ENCODE measurements at regions not wholly inside any gene's neighbourhood (a gene's known extent, or its start where the extent isn't known, plus 50 kb on each side); places are given as distances from the start of the nearest gene placed in this dataset.
"Not testable (repeated sequence)": the region's sequence is repeated elsewhere in the genome, so short reads cannot be mapped to it uniquely, and the experiment has no call there.

DNA sequence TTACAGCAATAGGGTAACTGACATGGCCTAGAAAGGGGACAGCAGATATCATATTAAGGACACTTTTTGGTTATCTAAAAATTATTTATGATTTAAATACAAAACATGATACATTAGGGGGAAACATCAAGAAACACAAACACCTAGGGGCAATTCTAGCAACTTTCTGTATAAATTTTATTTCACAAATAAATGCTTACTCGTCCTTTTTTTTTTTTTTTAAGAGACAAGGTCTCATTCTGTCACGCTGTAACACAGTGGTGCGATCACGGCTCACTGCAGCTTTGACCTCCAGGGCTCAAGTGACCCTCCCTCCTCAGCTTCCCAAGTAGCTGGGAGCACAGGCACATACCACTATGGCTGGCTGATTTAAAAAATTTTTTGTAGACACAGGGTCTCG lies 151.8 kb upstream of the BCOR start:
- CTCF ChIA-PET = no interaction called here
- POLR2A ChIA-PET = no interaction called here
- no peaks in the 10 kb centered on the region for H3K9me3 Mint-ChIP-seq
- H3K36me3 Mint-ChIP-seq (ENCODE audit: low read depth) = no peaks in the 10 kb centered on the region
- H3K27ac Mint-ChIP-seq = no peak overlapping the region
- DNase-seq = no peak
- no peak overlapping the region for H3K4me3 Mint-ChIP-seq
- peaks cover 8% of the 10 kb centered on the region for H3K4me1 Mint-ChIP-seq
- H3K27me3 Mint-ChIP-seq = peaks cover 3% of the 10 kb centered on the region

DNA sequence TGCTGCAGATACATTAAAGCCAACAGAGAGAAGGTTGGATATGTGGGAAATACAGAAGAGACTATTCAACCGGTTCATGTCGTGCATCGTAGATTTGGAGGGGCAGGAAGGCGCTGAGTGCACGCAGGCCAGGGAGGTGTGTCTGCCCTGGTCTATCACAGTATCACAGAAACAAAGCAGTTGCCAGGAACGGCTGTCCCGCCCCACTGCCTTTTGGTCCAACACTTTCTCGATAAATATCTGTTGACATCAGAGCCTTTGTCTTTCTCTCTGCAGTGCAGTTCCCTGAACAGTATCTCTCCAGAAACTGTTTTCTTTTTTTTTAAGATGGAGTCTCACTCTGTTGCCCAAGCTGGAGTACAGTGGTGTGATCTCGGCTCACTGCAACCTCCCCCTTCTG lies 151.1 kb upstream of the BCOR start:
- H3K27ac Mint-ChIP-seq = no peak overlapping the region
- no peak for DNase-seq
- peaks cover 8% of the 10 kb centered on the region for H3K4me1 Mint-ChIP-seq
- POLR2A ChIA-PET = no interaction called here
- H3K9me3 Mint-ChIP-seq = no peaks in the 10 kb centered on the region
- no peak overlapping the region for H3K4me3 Mint-ChIP-seq
- no peaks in the 10 kb centered on the region for H3K36me3 Mint-ChIP-seq (ENCODE audit: low read depth)
- peaks cover 4% of the 10 kb centered on the region for H3K27me3 Mint-ChIP-seq
- CTCF ChIA-PET = no interaction called here

DNA sequence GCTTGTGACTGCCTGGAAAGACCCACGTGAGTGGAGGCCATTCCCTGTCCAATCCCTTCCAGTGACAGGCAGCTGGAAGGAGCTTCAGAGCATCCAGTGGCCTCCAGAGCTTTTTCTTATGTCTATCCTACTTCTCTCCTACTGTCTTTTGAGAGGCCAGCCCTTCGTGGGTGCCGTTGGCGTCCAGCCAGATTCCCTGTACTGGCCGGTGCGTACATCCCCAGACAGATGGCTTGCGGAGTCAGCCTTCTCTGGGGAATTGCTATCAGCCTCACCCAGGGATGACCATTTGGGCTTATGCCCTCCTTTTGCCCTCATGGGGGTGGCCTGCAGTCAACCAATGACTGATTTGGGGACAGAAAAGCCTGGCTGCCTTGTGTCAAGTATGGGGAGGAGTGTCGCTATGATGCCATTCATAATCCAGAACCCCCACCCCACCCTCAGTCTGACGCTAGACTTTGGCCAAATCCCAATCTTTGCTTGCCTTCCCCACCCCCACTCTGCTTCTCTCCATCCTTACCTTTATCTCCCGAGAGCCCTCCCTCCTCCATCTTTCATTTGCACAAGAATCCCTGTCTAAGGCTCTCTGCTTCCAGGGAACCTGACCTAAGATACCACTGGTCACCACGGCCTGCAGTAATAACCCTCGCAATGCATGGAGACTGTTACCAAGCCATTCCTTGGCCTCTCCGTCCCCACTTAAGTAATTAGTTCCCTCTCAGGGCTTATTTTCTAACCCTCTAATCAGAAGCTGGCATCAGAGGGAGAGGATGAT lies 150.3 kb upstream of the BCOR start:
- ChIA-PET POLR2A (no interaction called here), CTCF (no interaction called here)
- H3K36me3 Mint-ChIP-seq (ENCODE audit: low read depth) = no peaks in the 10 kb centered on the region
- no peak overlapping the region for H3K4me3 Mint-ChIP-seq
- peaks cover 6% of the 10 kb centered on the region for H3K27me3 Mint-ChIP-seq
- H3K4me1 Mint-ChIP-seq = peaks cover 8% of the 10 kb centered on the region
- DNase-seq = no peak
- no peaks in the 10 kb centered on the region for H3K9me3 Mint-ChIP-seq
- no peak overlapping the region for H3K27ac Mint-ChIP-seq

DNA sequence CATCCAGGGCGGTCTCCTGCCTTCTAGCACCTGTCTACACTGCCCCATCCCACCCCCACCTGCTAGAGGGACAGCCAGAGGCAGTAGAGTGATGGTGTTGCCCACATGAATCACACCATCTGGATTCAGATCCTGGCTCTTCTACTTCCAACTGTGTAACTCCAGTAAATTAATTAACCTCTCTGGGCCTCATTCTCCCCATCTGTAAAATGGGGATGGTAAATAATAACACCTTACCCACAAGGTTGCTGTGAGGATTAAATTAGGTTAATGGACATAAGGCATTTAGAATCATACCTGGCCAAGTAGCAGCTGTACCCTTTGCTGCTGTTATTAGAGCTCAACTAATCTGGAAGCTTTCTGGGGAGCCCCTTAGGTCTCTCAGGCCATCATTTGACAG lies 149.6 kb upstream of the BCOR start:
- no peaks in the 10 kb centered on the region for H3K9me3 Mint-ChIP-seq
- no peak overlapping the region for H3K27ac Mint-ChIP-seq
- ChIA-PET POLR2A (no interaction called here), CTCF (no interaction called here)
- H3K27me3 Mint-ChIP-seq = peaks cover 6% of the 10 kb centered on the region
- no peak for DNase-seq
- H3K4me3 Mint-ChIP-seq = no peak overlapping the region
- H3K4me1 Mint-ChIP-seq = peaks cover 8% of the 10 kb centered on the region
- H3K36me3 Mint-ChIP-seq (ENCODE audit: low read depth) = no peaks in the 10 kb centered on the region

DNA sequence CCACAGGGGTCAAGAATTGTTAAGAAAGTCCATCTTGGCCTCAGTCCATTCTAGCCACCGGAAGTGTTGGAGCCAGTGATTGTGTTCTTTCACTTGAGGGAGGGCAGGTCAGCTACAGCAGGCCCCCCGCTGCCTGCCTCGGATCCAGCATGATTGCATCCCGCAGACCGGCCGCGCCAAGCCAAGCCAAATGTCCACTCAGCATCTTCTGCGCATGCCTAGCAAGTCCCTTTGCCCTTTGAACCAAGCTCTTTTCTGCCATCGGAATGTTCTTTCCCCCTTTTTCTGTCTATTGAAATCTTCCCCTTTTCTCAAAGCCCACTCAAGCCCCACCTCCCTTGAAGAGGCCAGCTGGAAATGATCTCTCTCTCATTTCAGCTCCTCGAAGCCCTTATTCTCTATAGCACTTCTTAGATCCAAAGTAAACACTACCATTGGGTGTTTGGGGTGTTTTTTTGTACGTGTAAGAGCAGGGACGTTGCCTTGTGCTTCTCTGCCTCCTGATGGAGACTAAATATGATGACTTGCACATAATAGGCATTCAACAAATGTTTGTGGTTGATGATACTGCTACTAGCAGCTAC lies 147.8 kb upstream of the BCOR start:
- H3K4me1 Mint-ChIP-seq = peaks cover 8% of the 10 kb centered on the region
- POLR2A ChIA-PET = no interaction called here
- DNase-seq = no peak
- H3K36me3 Mint-ChIP-seq (ENCODE audit: low read depth) = no peaks in the 10 kb centered on the region
- CTCF ChIA-PET = no interaction called here
- no peak overlapping the region for H3K4me3 Mint-ChIP-seq
- peaks cover 6% of the 10 kb centered on the region for H3K27me3 Mint-ChIP-seq
- no peak overlapping the region for H3K27ac Mint-ChIP-seq
- H3K9me3 Mint-ChIP-seq = no peaks in the 10 kb centered on the region

DNA sequence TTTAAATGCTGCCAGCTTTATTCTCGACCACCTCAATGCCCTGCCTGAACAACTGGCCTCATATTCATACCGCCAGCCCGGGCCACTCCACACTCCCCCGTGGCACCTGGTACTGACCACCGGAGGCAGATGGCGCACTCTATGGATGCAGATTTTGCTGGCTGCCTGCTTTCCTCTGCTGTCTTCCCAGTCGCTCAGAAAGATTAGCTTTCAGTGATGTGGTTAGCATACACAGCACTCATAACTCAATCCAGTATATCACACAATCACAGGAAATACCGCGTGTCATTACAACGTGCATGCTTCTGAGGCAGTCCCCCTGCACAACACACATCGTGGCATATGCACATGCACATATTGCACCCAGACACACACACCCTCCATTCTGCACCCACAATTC lies 147.2 kb upstream of the BCOR start:
- CTCF ChIA-PET = no interaction called here
- H3K4me3 Mint-ChIP-seq = no peak overlapping the region

DNA sequence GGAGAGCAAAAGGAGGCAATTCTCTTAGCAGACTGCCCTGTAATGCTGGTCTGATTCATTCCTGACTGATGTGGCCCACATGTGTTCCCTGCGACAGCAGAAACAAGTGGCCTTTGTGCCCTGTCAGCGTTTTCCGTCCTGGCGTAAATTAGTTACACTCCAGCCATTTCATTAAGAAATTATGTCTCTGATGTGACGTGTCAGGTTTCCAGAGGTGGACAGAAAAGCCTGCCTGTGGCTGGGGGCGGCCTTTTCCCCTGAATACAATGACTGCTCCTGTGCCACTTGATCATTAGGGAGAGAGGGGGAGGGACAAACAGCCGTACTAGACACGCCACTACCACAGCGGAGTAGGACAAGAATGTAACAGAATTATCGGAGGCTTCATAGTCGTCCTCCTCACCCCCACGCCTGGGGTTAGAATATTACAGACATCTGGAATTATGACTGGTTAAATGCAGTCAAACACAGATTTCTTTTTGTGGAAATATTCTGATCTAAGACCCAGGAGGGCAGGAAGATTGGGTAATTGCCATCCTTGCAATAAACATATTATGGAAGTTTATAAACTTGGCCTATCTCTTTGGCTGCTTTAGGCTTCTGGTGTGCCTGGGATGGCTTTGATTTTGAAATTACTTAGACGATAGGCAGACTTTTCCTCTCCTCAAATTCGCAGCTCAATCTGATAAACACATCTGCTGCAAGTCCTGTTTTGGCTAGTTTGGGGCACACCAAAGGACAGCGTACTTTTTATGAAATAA lies 146.2 kb upstream of the BCOR start:
- Mint-ChIP-seq H3K36me3 (ENCODE audit: low read depth) (no peaks in the 10 kb centered on the region), H3K9me3 (no peaks in the 10 kb centered on the region), H3K27ac (no peak overlapping the region), H3K4me3 (no peak overlapping the region), H3K27me3 (peaks cover 6% of the 10 kb centered on the region), H3K4me1 (peaks cover 12% of the 10 kb centered on the region)
- no peak for DNase-seq
- POLR2A ChIA-PET = no interaction called here
- CTCF ChIA-PET = no interaction called here

More for the DNA sequence above, 147.2 kb upstream of the BCOR start:
- no peak for DNase-seq
- peaks cover 12% of the 10 kb centered on the region for H3K4me1 Mint-ChIP-seq
- no peak overlapping the region for H3K27ac Mint-ChIP-seq
- peaks cover 6% of the 10 kb centered on the region for H3K27me3 Mint-ChIP-seq
- POLR2A ChIA-PET = no interaction called here
- H3K36me3 Mint-ChIP-seq (ENCODE audit: low read depth) = no peaks in the 10 kb centered on the region
- H3K9me3 Mint-ChIP-seq = no peaks in the 10 kb centered on the region

DNA sequence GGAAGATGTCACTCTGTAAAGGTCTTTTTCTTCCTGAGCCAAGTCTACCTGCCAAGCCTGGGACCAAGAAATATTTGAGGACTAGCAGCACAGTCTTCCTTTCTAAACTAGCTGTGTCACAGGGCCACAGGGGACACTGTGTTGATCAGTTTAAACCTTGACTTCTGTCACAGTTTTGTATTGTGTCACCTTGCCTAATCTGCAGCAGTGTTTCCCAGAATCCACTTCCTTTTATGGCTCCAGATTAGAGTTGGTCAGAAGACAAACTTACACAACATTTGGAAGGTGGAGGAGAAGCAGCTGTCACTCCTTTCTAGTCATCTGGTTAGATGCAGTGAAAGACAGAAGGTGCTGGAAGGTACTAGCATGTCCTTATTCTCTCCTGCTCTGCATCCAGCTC lies 143.1 kb upstream of the BCOR start:
- H3K36me3 Mint-ChIP-seq (ENCODE audit: low read depth) = no peaks in the 10 kb centered on the region
- H3K4me3 Mint-ChIP-seq = no peak overlapping the region
- no peaks in the 10 kb centered on the region for H3K9me3 Mint-ChIP-seq
- no peak overlapping the region for H3K27ac Mint-ChIP-seq
- ChIA-PET CTCF (no interaction called here), POLR2A (no interaction called here)
- no peak for DNase-seq
- H3K4me1 Mint-ChIP-seq = peaks cover 12% of the 10 kb centered on the region
- peaks cover 8% of the 10 kb centered on the region for H3K27me3 Mint-ChIP-seq

DNA sequence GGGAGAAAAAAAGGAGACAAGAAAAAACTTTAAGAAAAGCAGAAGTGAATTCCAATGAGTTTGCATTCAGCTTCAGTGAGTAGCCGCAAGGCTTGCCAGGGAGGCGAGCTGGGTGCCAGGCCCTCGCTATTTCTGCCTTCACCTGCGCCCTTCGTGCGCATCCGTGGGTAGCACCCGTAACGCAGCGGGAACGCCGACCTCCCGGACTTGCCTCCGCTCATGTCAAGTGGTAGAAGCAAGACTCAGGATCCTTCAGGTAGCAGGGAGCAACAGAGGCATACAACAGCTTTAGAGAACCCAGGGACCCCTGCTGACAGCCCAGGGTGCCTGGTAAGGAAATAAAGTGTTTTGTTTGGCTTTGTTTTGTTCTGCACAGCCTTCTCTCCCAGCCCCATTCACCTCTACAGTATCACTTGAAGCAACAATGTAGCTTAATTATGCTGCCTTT lies 140.0 kb upstream of the BCOR start:
- POLR2A ChIA-PET = no interaction called here
- peaks cover 2% of the 10 kb centered on the region for H3K27me3 Mint-ChIP-seq
- H3K36me3 Mint-ChIP-seq (ENCODE audit: low read depth) = no peaks in the 10 kb centered on the region
- DNase-seq = no peak
- peaks cover 4% of the 10 kb centered on the region for H3K4me1 Mint-ChIP-seq
- H3K4me3 Mint-ChIP-seq = no peak overlapping the region
- CTCF ChIA-PET = no interaction called here
- no peaks in the 10 kb centered on the region for H3K9me3 Mint-ChIP-seq
- H3K27ac Mint-ChIP-seq = no peak overlapping the region

DNA sequence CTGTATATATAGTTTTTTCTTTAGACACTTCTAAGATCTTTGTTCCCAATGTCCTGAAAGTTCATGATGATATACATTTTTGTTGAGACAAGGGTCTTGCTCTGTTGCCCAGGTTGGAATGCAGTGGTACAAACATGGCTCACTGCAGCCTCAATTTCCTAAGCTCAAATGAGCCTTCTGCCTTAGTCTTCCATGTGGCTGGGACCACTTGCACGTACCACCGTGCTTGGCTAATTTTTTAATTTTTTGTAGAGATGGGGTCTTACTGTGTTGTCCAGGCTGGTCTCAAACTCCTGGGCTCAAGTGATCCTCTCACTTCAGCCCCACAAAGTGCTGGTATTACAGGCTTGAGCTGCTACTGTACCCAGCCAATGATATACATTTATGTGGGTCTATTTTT lies 132.9 kb upstream of the BCOR start:
- Mint-ChIP-seq H3K27me3 (no peaks in the 10 kb centered on the region), H3K36me3 (ENCODE audit: low read depth) (no peaks in the 10 kb centered on the region), H3K4me1 (no peaks in the 10 kb centered on the region), H3K4me3 (no peak overlapping the region), H3K27ac (no peak overlapping the region), H3K9me3 (no peaks in the 10 kb centered on the region)
- ChIA-PET CTCF (no interaction called here), POLR2A (no interaction called here)
- no peak for DNase-seq

DNA sequence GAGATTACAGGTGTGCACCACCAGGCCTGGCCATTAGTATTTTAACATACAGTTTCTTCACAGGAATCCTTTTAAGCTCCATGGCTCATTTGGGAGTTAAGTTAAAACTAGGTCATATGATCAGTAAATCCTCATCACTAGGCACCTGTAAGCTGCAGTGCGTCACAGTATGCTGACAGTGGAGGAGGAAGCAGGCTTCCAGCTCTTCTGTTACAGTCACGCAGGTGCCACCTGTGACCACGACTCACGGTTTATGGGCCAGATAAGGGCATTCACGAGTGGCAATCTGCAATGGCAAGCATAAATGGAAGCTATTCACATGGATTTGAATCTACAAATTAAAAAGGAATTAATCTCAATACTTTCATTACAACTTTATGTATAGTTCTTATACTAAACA lies 129.4 kb upstream of the BCOR start:
- H3K27ac Mint-ChIP-seq = no peak overlapping the region
- ChIA-PET POLR2A (no interaction called here), CTCF (no interaction called here)
- no peak for DNase-seq
- no peaks in the 10 kb centered on the region for H3K36me3 Mint-ChIP-seq (ENCODE audit: low read depth)
- no peak overlapping the region for H3K4me3 Mint-ChIP-seq
- H3K9me3 Mint-ChIP-seq = no peaks in the 10 kb centered on the region
- no peaks in the 10 kb centered on the region for H3K4me1 Mint-ChIP-seq
- no peaks in the 10 kb centered on the region for H3K27me3 Mint-ChIP-seq

DNA sequence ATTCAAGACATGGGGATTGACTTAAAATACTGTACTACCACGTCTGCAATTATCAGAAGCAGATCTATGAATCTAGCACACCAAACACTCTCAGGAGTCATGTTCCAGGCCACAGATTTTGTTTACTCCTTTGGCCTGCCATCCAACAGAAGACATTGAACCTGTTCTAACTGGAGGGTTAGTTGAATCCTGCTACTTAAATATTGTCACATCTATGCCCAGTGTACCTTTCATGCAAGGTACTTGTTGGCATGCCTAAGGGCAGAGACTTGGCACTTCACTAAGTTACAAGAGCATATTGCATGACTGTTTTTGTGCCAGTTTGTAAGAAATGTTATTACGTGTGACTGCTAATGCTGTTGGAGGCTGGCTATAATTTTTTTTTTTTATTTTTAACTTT lies 126.9 kb upstream of the BCOR start:
- Mint-ChIP-seq H3K4me1 (no peaks in the 10 kb centered on the region), H3K36me3 (ENCODE audit: low read depth) (no peaks in the 10 kb centered on the region)
- CTCF ChIA-PET = no interaction called here

DNA sequence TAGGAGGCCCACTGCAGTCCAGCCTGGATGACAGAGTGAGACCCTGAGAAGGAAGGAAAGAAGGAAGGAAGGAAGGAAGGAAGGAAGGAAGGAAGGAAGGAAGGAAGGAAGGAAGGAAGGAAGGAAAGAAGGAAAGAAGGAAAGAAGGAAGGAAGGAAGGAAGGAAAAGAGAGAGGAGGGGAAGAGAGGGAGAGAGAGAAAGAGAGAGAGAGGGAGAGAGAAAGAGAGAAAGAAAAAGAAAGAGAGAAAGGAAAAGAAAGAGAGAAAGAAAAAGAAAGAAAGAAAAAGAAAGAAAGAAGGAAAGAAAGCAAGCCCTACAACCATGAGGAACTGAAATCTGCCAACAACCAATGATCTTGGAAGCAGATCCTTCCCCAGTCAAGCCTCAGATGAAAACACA lies 124.9 kb upstream of the BCOR start:
- H3K4me1 Mint-ChIP-seq; POLR2A ChIA-PET; H3K27ac Mint-ChIP-seq; DNase-seq; H3K4me3 Mint-ChIP-seq; H3K36me3 Mint-ChIP-seq (ENCODE audit: low read depth); H3K27me3 Mint-ChIP-seq; CTCF ChIA-PET; H3K9me3 Mint-ChIP-seq: not testable (repeated sequence)

More for the DNA sequence above, 126.9 kb upstream of the BCOR start:
- Mint-ChIP-seq H3K27me3 (no peaks in the 10 kb centered on the region), H3K9me3 (no peaks in the 10 kb centered on the region), H3K4me3 (no peak overlapping the region), H3K27ac (no peak overlapping the region)
- POLR2A ChIA-PET = interaction anchor here (0.7 kb wide), 1 partner anchor 48 kb away, joined by 3 read pairs; no protein-coding TSS in a partner anchor
- no peak for DNase-seq

DNA sequence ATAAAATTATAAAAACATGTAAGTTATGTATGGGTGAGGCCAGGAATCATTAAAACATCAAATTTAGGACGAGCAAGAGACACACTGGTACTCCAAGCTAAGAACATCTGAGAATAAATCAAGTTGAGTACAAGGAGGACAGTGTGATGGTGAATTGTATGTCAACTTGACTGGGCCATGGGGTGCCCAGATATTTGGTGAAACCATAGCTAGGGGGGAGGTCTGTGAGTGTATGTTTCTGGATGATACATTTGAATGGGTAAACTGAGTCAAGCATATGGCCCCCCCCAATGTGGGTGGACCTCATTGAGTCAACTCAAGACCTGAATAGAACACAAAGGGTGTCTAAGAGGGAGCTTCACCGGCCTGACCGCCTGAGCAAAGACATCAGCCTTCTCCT lies 115.3 kb upstream of the BCOR start:
- ChIA-PET CTCF (no interaction called here), POLR2A (no interaction called here)
- Mint-ChIP-seq H3K36me3 (ENCODE audit: low read depth) (no peaks in the 10 kb centered on the region), H3K27me3 (no peaks in the 10 kb centered on the region), H3K9me3 (no peaks in the 10 kb centered on the region), H3K27ac (no peak overlapping the region), H3K4me1 (peaks cover 3% of the 10 kb centered on the region), H3K4me3 (no peak overlapping the region)
- no peak for DNase-seq
